ENCODE measurements at regions not wholly inside any gene's neighbourhood (a gene's known extent, or its start where the extent isn't known, plus 50 kb on each side); places are given as distances from the start of the nearest gene placed in this dataset.

- Histone ChIP-seq H3K4me3 (no peak overlapping the region), H3K36me3 (no peaks in the 10 kb centered on the region), H3K9me3 (peaks cover 0 to 6% (median 2%) of the 10 kb centered on the region in 8 donors), H3K27ac (no peak overlapping the region), H3K27me3 (replicated peaks in 1 of 7) (no peaks in the 10 kb centered on the region), H3K4me1 (no peaks in the 10 kb centered on the region)
- 84 to 95% (median 90%) methylated on average over 8 of the region's 8 CpGs for WGBS, 5 donors
- DNase-seq: no peak
- TF ChIP-seq POLR2AphosphoS5 (IDR thresholded peaks at IDR 0.05): no peak
- no peak for TF ChIP-seq POLR2A (IDR thresholded peaks at IDR 0.05)
- TF ChIP-seq, protein P1, sequence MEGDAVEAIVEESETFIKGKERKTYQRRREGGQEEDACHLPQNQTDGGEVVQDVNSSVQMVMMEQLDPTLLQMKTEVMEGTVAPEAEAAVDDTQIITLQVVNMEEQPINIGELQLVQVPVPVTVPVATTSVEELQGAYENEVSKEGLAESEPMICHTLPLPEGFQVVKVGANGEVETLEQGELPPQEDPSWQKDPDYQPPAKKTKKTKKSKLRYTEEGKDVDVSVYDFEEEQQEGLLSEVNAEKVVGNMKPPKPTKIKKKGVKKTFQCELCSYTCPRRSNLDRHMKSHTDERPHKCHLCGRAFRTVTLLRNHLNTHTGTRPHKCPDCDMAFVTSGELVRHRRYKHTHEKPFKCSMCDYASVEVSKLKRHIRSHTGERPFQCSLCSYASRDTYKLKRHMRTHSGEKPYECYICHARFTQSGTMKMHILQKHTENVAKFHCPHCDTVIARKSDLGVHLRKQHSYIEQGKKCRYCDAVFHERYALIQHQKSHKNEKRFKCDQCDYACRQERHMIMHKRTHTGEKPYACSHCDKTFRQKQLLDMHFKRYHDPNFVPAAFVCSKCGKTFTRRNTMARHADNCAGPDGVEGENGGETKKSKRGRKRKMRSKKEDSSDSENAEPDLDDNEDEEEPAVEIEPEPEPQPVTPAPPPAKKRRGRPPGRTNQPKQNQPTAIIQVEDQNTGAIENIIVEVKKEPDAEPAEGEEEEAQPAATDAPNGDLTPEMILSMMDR (IDR thresholded peaks at IDR 0.05 in 8 of 11, conservative IDR thresholded peaks at IDR 0.05 in 3 of 11): no peak
- intact Hi-C loops (cut with DNase I; ENCODE audit: low total_unique reads): no loop called here
Observed at GRCh38 chr4:126715067-126715466, 917.7 kb upstream of the INTU start.

GRCh38 chr4:126715681-126716080 lies 917.1 kb upstream of the INTU start:
- intact Hi-C loops (cut with DNase I; ENCODE audit: low total_unique reads): no loop called here
- TF ChIP-seq POLR2AphosphoS5 (IDR thresholded peaks at IDR 0.05): no peak
- no peak for TF ChIP-seq POLR2A (IDR thresholded peaks at IDR 0.05)
- TF ChIP-seq, protein P1 (IDR thresholded peaks at IDR 0.05 in 8 of 11, conservative IDR thresholded peaks at IDR 0.05 in 3 of 11): no peak
- H3K36me3 ChIP-seq: no peaks in the 10 kb centered on the region
- DNase-seq: no peak
- peaks cover 0 to 6% (median 2%) of the 10 kb centered on the region in 8 donors for H3K9me3 ChIP-seq
- H3K27me3 ChIP-seq (replicated peaks in 1 of 7): no peaks in the 10 kb centered on the region
- H3K27ac ChIP-seq: no peak overlapping the region
- H3K4me3 ChIP-seq: no peak overlapping the region
- H3K4me1 ChIP-seq: no peaks in the 10 kb centered on the region
- 80 to 91% (median 87%) methylated on average over 3 of the region's 3 CpGs for WGBS, 5 donors

DNA sequence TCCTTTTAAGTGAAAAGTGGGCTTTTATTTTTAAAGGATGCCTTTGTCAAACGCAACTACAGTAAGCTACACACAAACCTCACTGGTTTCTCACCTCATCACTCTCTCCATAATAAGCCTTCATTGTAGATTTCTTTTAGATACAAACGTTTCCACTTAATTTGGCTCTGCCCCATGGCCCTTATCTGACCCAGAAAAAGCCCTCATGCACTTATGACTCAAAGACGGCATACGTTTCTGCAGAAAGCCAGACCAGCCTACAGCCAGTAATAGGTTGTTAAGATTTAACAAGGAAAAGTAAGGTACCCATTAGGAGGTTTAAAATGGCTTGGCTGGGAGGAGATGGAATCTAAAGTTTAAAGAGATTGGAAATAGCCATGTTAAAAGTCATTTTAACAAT lies 914.6 kb upstream of the INTU start:
- Histone ChIP-seq H3K4me1 (no peaks in the 10 kb centered on the region), H3K9me3 (peaks cover 0 to 6% (median 2%) of the 10 kb centered on the region in 8 donors), H3K27ac (no peak overlapping the region), H3K27me3 (replicated peaks in 1 of 7) (no peaks in the 10 kb centered on the region), H3K36me3 (no peaks in the 10 kb centered on the region), H3K4me3 (no peak overlapping the region)
- intact Hi-C loops (cut with DNase I; ENCODE audit: low total_unique reads): no loop called here
- TF ChIP-seq POLR2AphosphoS5 (IDR thresholded peaks at IDR 0.05) (no peak), POLR2A (IDR thresholded peaks at IDR 0.05) (no peak)
- TF ChIP-seq, protein P1 (IDR thresholded peaks at IDR 0.05 in 8 of 11, conservative IDR thresholded peaks at IDR 0.05 in 3 of 11): no peak
- DNase-seq: no peak
- WGBS, 5 donors: 59 to 74% (median 68%) methylated on average over 4 of the region's 4 CpGs

- TF ChIP-seq POLR2AphosphoS5 (IDR thresholded peaks at IDR 0.05) (no peak), POLR2A (IDR thresholded peaks at IDR 0.05) (no peak)
- TF ChIP-seq, protein P1 (IDR thresholded peaks at IDR 0.05 in 8 of 11, conservative IDR thresholded peaks at IDR 0.05 in 3 of 11): no peak
- no peaks in the 10 kb centered on the region for H3K4me1 ChIP-seq
- no peak for DNase-seq
- H3K36me3 ChIP-seq: no peaks in the 10 kb centered on the region
- no peaks in the 10 kb centered on the region for H3K27me3 ChIP-seq (replicated peaks in 1 of 7)
- 71 to 87% (median 76%) methylated on average over 3 of the region's 3 CpGs for WGBS, 5 donors
- H3K27ac ChIP-seq: no peak overlapping the region
- peaks cover 0 to 6% (median 2%) of the 10 kb centered on the region in 8 donors for H3K9me3 ChIP-seq
- intact Hi-C loops (cut with DNase I; ENCODE audit: low total_unique reads): no loop called here
- no peak overlapping the region for H3K4me3 ChIP-seq
Observed at GRCh38 chr4:126719852-126720251, 912.9 kb upstream of the INTU start.

Measured in spleen (tissue), 11 donors.